GM06990 (cell line): ENCODE measurements at regions not wholly inside any gene's neighbourhood (a gene's known extent, or its start where the extent isn't known, plus 50 kb on each side); places are given as distances from the start of the nearest gene placed in this dataset.
A peak's percentile ranks its signal among the peaks of the same experiment; 100 is the strongest.

Experiments used
- DNase-seq: peaks from one replicate; pipeline ENCODE4 v3.0.0-alpha.2; 2011; ENCODE audit not compliant: insufficient read length; ENCODE audit errors: extremely low read depth
- H3K27me3 ChIP-seq: replicated peaks from 2 replicates; pipeline ENCODE4 v1.6.0; 2011; ENCODE audit warnings: low read length; ENCODE audit not compliant: control insufficient read depth, insufficient read depth
- H3K36me3 ChIP-seq: 2 replicates; pipeline ENCODE4 v1.5.1; 2011; ENCODE audit warnings: low read length; ENCODE audit not compliant: control insufficient read depth, insufficient read depth
- H3K4me3 ChIP-seq: replicated peaks from 2 replicates; pipeline ENCODE4 v1.5.1; 2011; ENCODE audit warnings: low read depth, mild to moderate bottlenecking, control low read depth, low read length
- TF ChIP-seq, protein P1 (sequence below): IDR thresholded peaks from 2 replicates; pipeline ENCODE4 v1.5.1; 2011; ENCODE audit warnings: low read length, control low read depth, mild to moderate bottlenecking, inconsistent platforms; ENCODE audit not compliant: insufficient read depth, poor library complexity, severe bottlenecking

DNA sequence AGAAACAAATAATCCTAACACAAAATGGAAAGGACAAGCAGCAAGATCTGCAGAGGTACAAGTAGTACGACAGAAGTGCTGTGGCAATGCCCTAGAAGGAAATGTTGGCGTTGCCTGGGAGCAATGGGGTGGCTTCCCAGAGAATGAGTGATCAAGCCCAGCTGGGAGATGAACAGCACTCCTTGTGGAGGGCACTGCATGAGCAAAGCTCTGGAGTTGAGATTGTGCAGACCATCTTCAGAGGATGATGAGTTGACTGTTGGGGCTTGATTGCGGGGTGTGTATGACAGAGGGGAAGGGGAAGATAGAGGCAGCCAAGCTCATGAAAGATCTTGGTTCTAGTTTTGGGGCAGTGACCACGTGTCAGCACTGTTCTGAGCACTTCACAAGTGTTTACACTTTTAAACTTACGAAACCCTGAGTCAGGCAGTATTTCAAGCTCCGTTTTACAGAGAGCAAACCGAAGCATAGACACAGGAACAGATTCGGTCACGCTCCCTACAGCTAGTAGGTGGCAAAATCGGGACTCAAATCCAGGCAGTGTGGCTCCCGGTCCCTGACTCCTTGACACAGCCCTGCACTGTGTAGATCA lies 127.2 kb upstream of the LHX5 start:
- H3K27me3 ChIP-seq, result no peaks in the 10 kb centered on the region
- TF ChIP-seq, protein P1, sequence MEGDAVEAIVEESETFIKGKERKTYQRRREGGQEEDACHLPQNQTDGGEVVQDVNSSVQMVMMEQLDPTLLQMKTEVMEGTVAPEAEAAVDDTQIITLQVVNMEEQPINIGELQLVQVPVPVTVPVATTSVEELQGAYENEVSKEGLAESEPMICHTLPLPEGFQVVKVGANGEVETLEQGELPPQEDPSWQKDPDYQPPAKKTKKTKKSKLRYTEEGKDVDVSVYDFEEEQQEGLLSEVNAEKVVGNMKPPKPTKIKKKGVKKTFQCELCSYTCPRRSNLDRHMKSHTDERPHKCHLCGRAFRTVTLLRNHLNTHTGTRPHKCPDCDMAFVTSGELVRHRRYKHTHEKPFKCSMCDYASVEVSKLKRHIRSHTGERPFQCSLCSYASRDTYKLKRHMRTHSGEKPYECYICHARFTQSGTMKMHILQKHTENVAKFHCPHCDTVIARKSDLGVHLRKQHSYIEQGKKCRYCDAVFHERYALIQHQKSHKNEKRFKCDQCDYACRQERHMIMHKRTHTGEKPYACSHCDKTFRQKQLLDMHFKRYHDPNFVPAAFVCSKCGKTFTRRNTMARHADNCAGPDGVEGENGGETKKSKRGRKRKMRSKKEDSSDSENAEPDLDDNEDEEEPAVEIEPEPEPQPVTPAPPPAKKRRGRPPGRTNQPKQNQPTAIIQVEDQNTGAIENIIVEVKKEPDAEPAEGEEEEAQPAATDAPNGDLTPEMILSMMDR, result no peak
- DNase-seq, result no peak
- H3K36me3 ChIP-seq, result no peaks in the 10 kb centered on the region
- no peak overlapping the region for H3K4me3 ChIP-seq

DNA sequence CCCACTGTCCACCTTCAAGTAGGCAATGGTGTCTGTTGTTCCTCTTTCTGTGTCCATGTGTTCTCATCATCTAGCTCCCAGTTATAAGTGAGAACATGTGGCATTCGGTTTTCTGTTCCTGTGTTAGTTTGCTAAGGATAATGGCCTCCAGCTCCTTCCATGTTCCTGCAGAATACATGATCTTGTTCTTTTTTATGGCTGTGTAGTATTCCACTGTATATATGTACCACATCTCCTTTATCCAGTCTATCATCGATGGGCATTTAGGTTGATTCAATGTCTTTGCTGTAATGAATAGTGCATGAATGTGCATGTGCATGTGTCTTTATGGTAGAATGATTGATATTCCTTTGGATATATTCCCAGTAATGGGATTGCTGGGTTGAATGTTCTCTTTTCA lies 123.3 kb upstream of the LHX5 start:
- Histone ChIP-seq H3K36me3 (no peaks in the 10 kb centered on the region), H3K27me3 (peaks cover 3% of the 10 kb centered on the region), H3K4me3 (no peak overlapping the region)
- no peak for DNase-seq
- TF ChIP-seq, protein P1, result no peak

DNA sequence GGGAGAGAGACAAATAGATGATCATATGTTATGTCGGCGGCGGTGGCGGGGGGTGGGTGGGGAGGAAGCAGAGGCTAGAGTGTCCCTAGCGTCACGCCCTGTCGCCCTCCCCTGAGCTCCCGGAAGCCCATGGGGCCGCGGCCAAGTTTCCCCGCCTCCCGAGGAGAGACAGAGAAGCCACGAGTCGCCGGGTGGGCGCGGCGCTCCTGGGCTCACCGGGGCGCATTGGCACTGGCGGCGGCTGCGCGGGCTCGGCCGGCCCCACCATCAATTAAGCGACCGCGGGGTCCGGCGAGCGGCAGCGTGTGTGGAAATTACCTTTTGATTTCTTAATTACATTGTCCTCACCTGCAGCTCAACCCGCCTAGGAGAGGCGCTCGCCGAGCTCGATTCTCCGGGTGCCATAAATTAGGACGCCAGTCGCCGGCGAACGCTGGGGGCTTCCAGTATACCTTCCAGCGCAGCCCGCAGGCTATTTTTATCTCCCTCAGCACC lies 119.9 kb upstream of the LHX5 start:
- TF ChIP-seq, protein P1, result no peak
- H3K27me3 ChIP-seq, result peaks cover 3% of the 10 kb centered on the region
- no peaks in the 10 kb centered on the region for H3K36me3 ChIP-seq
- peak overlapping the region; percentile 10; the same call in 1 of the 2 replicates for H3K4me3 ChIP-seq
- DNase-seq, result peak; percentile 28

DNA sequence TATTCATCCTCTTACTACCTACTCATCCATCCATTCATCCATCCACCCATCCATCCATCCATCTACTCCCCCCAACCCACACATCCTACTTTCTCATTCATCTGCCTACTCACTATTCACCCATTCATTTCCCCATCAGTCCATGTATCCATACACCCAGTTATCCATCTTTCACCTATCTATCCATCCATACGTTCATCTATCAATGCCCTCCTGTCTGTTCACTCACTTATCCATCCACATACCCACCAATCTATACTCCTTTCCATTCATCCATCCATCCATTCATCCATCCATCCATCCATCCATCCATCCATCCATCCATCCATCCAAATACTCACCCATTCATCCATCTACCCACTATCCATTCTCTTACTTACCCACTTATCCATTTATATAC lies 117.8 kb upstream of the LHX5 start:
- Histone ChIP-seq H3K36me3 (no peaks in the 10 kb centered on the region), H3K27me3 (peaks cover 3% of the 10 kb centered on the region), H3K4me3 (no peak overlapping the region)
- DNase-seq, result no peak
- TF ChIP-seq, protein P1, result no peak

DNA sequence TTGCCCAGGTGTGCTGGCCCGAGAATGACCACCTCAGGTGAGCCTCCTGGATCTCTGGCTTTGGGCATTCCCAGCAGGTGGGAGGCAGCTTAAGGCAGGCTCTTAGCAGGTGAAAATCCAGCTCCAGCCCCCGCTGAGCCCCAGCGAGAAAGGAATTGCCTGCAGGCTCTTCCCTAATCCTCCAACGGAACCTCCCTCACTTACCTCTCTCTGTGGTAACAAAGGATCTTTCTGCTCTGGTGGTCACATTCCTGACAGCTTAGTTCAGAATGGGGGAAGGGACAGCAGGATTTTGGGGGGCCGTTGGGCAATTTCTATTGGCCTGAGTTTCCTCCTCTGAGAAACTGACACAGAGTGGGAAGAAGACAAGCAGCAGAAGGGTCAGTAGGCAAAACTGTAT lies 116.0 kb upstream of the LHX5 start:
- TF ChIP-seq, protein P1, result no peak
- Histone ChIP-seq H3K27me3 (peaks cover 3% of the 10 kb centered on the region), H3K4me3 (no peak overlapping the region), H3K36me3 (no peaks in the 10 kb centered on the region)
- DNase-seq, result no peak

DNA sequence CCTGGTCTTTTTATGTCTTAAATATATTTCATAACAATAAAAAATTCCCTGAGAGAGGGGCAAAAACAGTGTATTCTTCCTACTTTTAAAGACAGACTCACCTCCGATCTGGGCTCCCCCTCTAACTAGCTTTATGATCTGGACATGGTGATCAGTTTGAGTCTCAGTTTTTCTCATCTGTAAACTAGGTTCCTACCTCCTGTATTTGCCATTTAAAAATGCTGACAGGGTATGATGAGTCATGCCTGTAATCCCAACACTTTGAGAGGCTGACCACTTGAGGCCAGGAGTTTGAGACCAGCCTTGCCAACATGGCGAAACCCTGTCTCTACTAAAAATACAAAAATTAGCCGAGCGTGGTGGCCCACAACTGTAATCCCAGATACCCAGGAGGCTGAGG lies 114.8 kb upstream of the LHX5 start:
- Histone ChIP-seq H3K36me3 (no peaks in the 10 kb centered on the region), H3K4me3 (no peak overlapping the region), H3K27me3 (no peaks in the 10 kb centered on the region)
- TF ChIP-seq, protein P1, result no peak
- DNase-seq, result no peak
